T-helper 2 cell (primary cell): ENCODE measurements at regions not wholly inside any gene's neighbourhood (a gene's known extent, or its start where the extent isn't known, plus 50 kb on each side); places are given as distances from the start of the nearest gene placed in this dataset.

Experiments used
- DNase-seq, 5 experiments: peaks; one replicate each; pipeline versions ENCODE4 v3.0.0 to v3.0.0-alpha.2; 2012 to 2022

- DNase-seq: no peak
Observed at GRCh38 chr13:97639236-97639635, 205.3 kb downstream of the RAP2A start.

- DNase-seq: no peak
Observed at GRCh38 chr13:97640268-97640667, 206.3 kb downstream of the RAP2A start.

GRCh38 chr13:97648171-97648880, 214.4 kb downstream of the RAP2A start:
- DNase-seq: no peak

GRCh38 chr13:97648881-97649224, 214.9 kb downstream of the RAP2A start:
- no peak for DNase-seq

GRCh38 chr13:97653443-97654140, 219.6 kb downstream of the RAP2A start:
- no peak for DNase-seq

- DNase-seq: no peak
Observed at GRCh38 chr13:97654236-97654635, 220.3 kb downstream of the RAP2A start.

- no peak for DNase-seq
Observed at GRCh38 chr13:97658556-97658955, 224.6 kb downstream of the RAP2A start.

GRCh38 chr13:97659602-97660001, 225.6 kb downstream of the RAP2A start:
- DNase-seq: no peak

- no peak for DNase-seq
Observed at GRCh38 chr13:97660594-97661260, 226.8 kb downstream of the RAP2A start.

GRCh38 chr13:97686594-97686993, 252.6 kb downstream of the RAP2A start:
- DNase-seq: no peak

- no peak for DNase-seq
Observed at GRCh38 chr13:97692628-97693027, 258.7 kb downstream of the RAP2A start.

GRCh38 chr13:97695684-97696083, 257.8 kb upstream of the IPO5 start:
- no peak for DNase-seq

GRCh38 chr13:97696921-97697320, 256.6 kb upstream of the IPO5 start:
- DNase-seq: no peak

- DNase-seq: peak in 1 of 5 experiments; percentile 7
Observed at GRCh38 chr13:97700306-97700848, 253.1 kb upstream of the IPO5 start.

GRCh38 chr13:97702614-97703013, 250.9 kb upstream of the IPO5 start:
- no peak for DNase-seq

GRCh38 chr13:97710797-97711196, 242.7 kb upstream of the IPO5 start:
- DNase-seq: no peak

GRCh38 chr13:97712770-97713169, 240.7 kb upstream of the IPO5 start:
- DNase-seq: no peak

- DNase-seq: no peak
Observed at GRCh38 chr13:97715763-97716162, 237.7 kb upstream of the IPO5 start.

- no peak for DNase-seq
Observed at GRCh38 chr13:97716746-97717145, 236.7 kb upstream of the IPO5 start.

- no peak for DNase-seq
Observed at GRCh38 chr13:97719736-97720135, 233.7 kb upstream of the IPO5 start.

GRCh38 chr13:97720896-97721295, 232.6 kb upstream of the IPO5 start:
- no peak for DNase-seq

- DNase-seq: no peak
Observed at GRCh38 chr13:97723655-97724054, 229.8 kb upstream of the IPO5 start.

GRCh38 chr13:97724450-97724849, 229.0 kb upstream of the IPO5 start:
- no peak for DNase-seq
